ENCODE measurements at regions not wholly inside any gene's neighbourhood (a gene's known extent, or its start where the extent isn't known, plus 50 kb on each side); places are given as distances from the start of the nearest gene placed in this dataset.

DNA sequence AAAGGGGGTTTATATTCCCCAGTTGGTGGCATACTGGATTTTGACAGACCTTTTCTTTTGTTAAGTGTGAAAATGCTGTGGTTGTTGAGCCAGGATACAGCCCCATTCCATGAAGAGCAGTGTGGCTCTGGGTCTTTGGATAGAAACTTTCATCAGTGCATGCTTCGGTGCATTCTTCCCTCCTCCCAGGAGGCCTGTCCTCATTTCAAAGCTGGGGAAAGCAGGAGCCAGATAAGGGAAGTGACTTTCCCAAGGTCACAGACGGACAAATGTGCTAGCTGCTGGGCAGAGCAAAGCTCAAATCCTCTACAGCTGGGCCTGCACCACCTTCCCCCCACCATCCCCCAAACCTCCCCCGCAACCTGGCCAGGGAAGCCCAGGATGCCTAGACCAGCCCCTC lies 184.5 kb upstream of the NTM start:
- TF ChIP-seq CTCF (IDR thresholded peaks at IDR 0.05) (no peak), POLR2AphosphoS5 (IDR thresholded peaks at IDR 0.05) (no peak), POLR2A (IDR thresholded peaks at IDR 0.05) (no peak)
